Kidney (tissue), 13 donors: ENCODE measurements at regions not wholly inside any gene's neighbourhood (a gene's known extent, or its start where the extent isn't known, plus 50 kb on each side); places are given as distances from the start of the nearest gene placed in this dataset.
A peak's percentile ranks its signal among the peaks of the same experiment; 100 is the strongest.

ENCODE experiments used
- DNase-seq, 5 donors: peaks; one replicate each; pipeline ENCODE4 v3.0.0-alpha.2; 2013 to 2020
- FAIRE-seq: peaks from 2 replicates; lab custom pipeline; 2012; peaks lifted over from hg19 to GRCh38; lab: Jason Lieb, UNC
- H3K27ac ChIP-seq, 2 donors: one replicate each; pipeline ENCODE4 v1.7.0; 2013; ENCODE audit warnings: low read depth in 2 of 2, low read length in 2 of 2, inconsistent platforms in 1 of 2
- H3K27me3 ChIP-seq: one replicate; pipeline ENCODE4 v1.7.1; 2013; ENCODE audit warnings: low read length, inconsistent platforms; ENCODE audit not compliant: control insufficient read depth, insufficient read depth
- H3K36me3 ChIP-seq, 3 donors: one replicate each; pipeline versions ENCODE4 v1.7.0 to v1.7.1; 2013; ENCODE audit warnings: low read length in 3 of 3, control low read depth in 1 of 3, inconsistent platforms in 1 of 3; ENCODE audit not compliant: insufficient read depth in 3 of 3, control insufficient read depth in 2 of 3
- H3K4me1 ChIP-seq, 3 donors: one replicate each; pipeline versions ENCODE4 v1.7.0 to v1.7.1; 2013; ENCODE audit warnings: low read length in 3 of 3, inconsistent platforms in 1 of 3, low read depth in 1 of 3; ENCODE audit not compliant: control insufficient read depth in 2 of 3, insufficient read depth in 2 of 3
- H3K4me3 ChIP-seq, 3 donors: one replicate each; pipeline versions ENCODE4 v1.7.0 to v1.8.1; 2013; ENCODE audit warnings: low read length in 3 of 3, control low read depth in 1 of 3, inconsistent platforms in 1 of 3
- H3K9ac ChIP-seq, 3 donors: one replicate each; pipeline versions ENCODE4 v1.7.0 to v1.7.1; 2013; ENCODE audit warnings: low read length in 3 of 3, control low read depth in 1 of 3, inconsistent platforms in 1 of 3
- H3K9me3 ChIP-seq, 3 donors: one replicate each; pipeline versions ENCODE4 v1.7.0 to v1.7.1; 2013; ENCODE audit warnings: low read length in 3 of 3, control low read depth in 1 of 3, inconsistent platforms in 1 of 3; ENCODE audit not compliant: control insufficient read depth in 2 of 3, insufficient read depth in 1 of 3
- CTCF ChIP-seq: IDR thresholded peaks from 3 replicates; pipeline ENCODE4 v1.5.1; 2012; ENCODE audit warnings: mild to moderate bottlenecking, moderate library complexity, borderline replicate concordance; ENCODE audit not compliant: insufficient read depth; ENCODE audit errors: extremely low read depth
- intact Hi-C: fragments of 100-400 bp; cut with DNase I; formaldehyde crosslinking; loops from one replicate; pipeline ENCODE4 v1.11.1; 2022
- donor health status: control.
- donor health status: control.
- donor health status: control.
- donor health status: control.
- donor health status: control.
- donor health status: DM: yes; HTN: yes; CAD: no.
- donor health status: Normal renal cell carcinoma (clear cell type).

GRCh38 chr5:166399781-166400180 is 1891.7 kb upstream of the WWC1 start:
- Histone ChIP-seq H3K4me1 (no peaks in the 10 kb centered on the region), H3K27me3 (no peaks in the 10 kb centered on the region), H3K4me3 (no peak overlapping the region), H3K9ac (no peak overlapping the region), H3K27ac (no peak overlapping the region), H3K9me3 (peaks cover 0 to 3% (median 0%) of the 10 kb centered on the region in 3 donors), H3K36me3 (no peaks in the 10 kb centered on the region)
- intact Hi-C loops: no loop called here
- TF ChIP-seq CTCF: no peak
- FAIRE-seq: no peak
- DNase-seq: peak in 3 of 5 donors; percentile 3 to 19 (median 9)

GRCh38 chr5:166401391-166401790 is 1890.1 kb upstream of the WWC1 start:
- Histone ChIP-seq H3K27me3 (no peaks in the 10 kb centered on the region), H3K27ac (no peak overlapping the region), H3K9ac (no peak overlapping the region), H3K9me3 (no peaks in the 10 kb centered on the region), H3K4me3 (no peak overlapping the region), H3K36me3 (no peaks in the 10 kb centered on the region), H3K4me1 (no peaks in the 10 kb centered on the region)
- TF ChIP-seq CTCF: no peak
- intact Hi-C loops: no loop called here
- peak in 2 of 5 donors; percentile 0 to 14 for DNase-seq
- no peak for FAIRE-seq

GRCh38 chr5:166412191-166412590 is 1879.3 kb upstream of the WWC1 start:
- FAIRE-seq (no peak), DNase-seq (no peak)
- TF ChIP-seq CTCF: no peak
- Histone ChIP-seq H3K36me3 (no peaks in the 10 kb centered on the region), H3K4me1 (no peaks in the 10 kb centered on the region), H3K4me3 (no peak overlapping the region), H3K27me3 (no peaks in the 10 kb centered on the region), H3K9ac (no peak overlapping the region), H3K9me3 (no peaks in the 10 kb centered on the region), H3K27ac (no peak overlapping the region)
- intact Hi-C loops: no loop called here

- FAIRE-seq: no peak
- no peak overlapping the region for H3K9ac ChIP-seq
- no peaks in the 10 kb centered on the region for H3K4me1 ChIP-seq
- DNase-seq: no peak
- no peak overlapping the region for H3K27ac ChIP-seq
- no peaks in the 10 kb centered on the region for H3K27me3 ChIP-seq
- H3K9me3 ChIP-seq: no peaks in the 10 kb centered on the region
- H3K4me3 ChIP-seq: no peak overlapping the region
- TF ChIP-seq CTCF: no peak
- intact Hi-C loops: no loop called here
- H3K36me3 ChIP-seq: no peaks in the 10 kb centered on the region
Observed at GRCh38 chr5:166427211-166427610, 1864.2 kb upstream of the WWC1 start.
